ENCODE measurements at regions not wholly inside any gene's neighbourhood (a gene's known extent, or its start where the extent isn't known, plus 50 kb on each side); places are given as distances from the start of the nearest gene placed in this dataset.
A peak's percentile ranks its signal among the peaks of the same experiment; 100 is the strongest.

DNA sequence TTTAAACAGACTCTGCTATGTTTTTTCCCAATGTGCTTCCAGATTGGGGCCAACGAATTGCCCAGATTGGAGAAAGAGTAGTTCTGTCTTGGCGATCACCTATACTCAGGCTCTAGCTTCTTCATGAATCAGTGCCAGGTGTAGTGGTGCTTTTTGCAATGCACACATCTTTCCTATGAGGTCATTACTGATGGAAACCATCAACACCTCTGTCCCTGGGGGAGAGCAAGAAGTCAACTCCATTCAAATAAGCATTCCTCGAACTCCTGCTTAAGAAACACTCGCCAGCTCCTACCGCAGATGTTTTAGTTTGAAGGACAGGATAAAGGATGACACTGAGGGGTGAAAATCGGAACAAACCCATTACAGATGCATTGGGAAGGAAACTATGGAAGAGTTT is 156.5 kb upstream of the DKK2 start:
- no peaks in the 10 kb centered on the region for H3K9me2 ChIP-seq (replicated peaks; ENCODE audit: low read depth, low read length)
- no peak overlapping the region for H3K4me3 ChIP-seq (ENCODE audit: low read length, poor library complexity, severe bottlenecking)
- no peak for TF ChIP-seq EZH2phosphoT487 (IDR thresholded peaks at IDR 0.05; ENCODE audit: borderline replicate concordance)
- H4K20me1 ChIP-seq (ENCODE audit: insufficient read depth, low read length, poor library complexity, severe bottlenecking): no peaks in the 10 kb centered on the region
- H3K27me3 ChIP-seq (ENCODE audit: insufficient read depth, low read length, poor library complexity, severe bottlenecking): no peaks in the 10 kb centered on the region
- no peaks in the 10 kb centered on the region for H3K4me1 ChIP-seq (ENCODE audit: insufficient read depth, low read length, poor library complexity, severe bottlenecking)
- H3K9ac ChIP-seq (ENCODE audit: low read depth, low read length, poor library complexity, severe bottlenecking): no peak overlapping the region
- H3K79me2 ChIP-seq (ENCODE audit: insufficient read depth, low read length): no peaks in the 10 kb centered on the region
- H3K9me3 ChIP-seq (ENCODE audit: insufficient read depth, low read depth, low read length): no peaks in the 10 kb centered on the region
- no peak overlapping the region for H2AFZ ChIP-seq (ENCODE audit: low read length)
- H3K4me2 ChIP-seq (ENCODE audit: low read depth, low read length, poor library complexity, severe bottlenecking): no peak overlapping the region
- no peaks in the 10 kb centered on the region for H3K36me3 ChIP-seq (ENCODE audit: insufficient read depth, low read length)
- H3F3A ChIP-seq (ENCODE audit: low read depth): no peaks in the 10 kb centered on the region

GRCh38 chr4:107187091-107187490 is 151.0 kb upstream of the DKK2 start:
- Histone ChIP-seq H3K4me2 (ENCODE audit: low read depth, low read length, poor library complexity, severe bottlenecking) (no peak overlapping the region), H2AFZ (ENCODE audit: low read length) (no peak overlapping the region), H3K9me2 (replicated peaks; ENCODE audit: low read depth, low read length) (no peaks in the 10 kb centered on the region), H3K79me2 (ENCODE audit: insufficient read depth, low read length) (no peaks in the 10 kb centered on the region), H3K4me3 (ENCODE audit: low read length, poor library complexity, severe bottlenecking) (no peak overlapping the region), H4K20me1 (ENCODE audit: insufficient read depth, low read length, poor library complexity, severe bottlenecking) (no peaks in the 10 kb centered on the region), H3K27me3 (ENCODE audit: insufficient read depth, low read length, poor library complexity, severe bottlenecking) (no peaks in the 10 kb centered on the region), H3K9me3 (ENCODE audit: insufficient read depth, low read depth, low read length) (no peaks in the 10 kb centered on the region), H3K36me3 (ENCODE audit: insufficient read depth, low read length) (no peaks in the 10 kb centered on the region), H3K9ac (ENCODE audit: low read depth, low read length, poor library complexity, severe bottlenecking) (no peak overlapping the region), H3K4me1 (ENCODE audit: insufficient read depth, low read length, poor library complexity, severe bottlenecking) (no peaks in the 10 kb centered on the region), H3F3A (ENCODE audit: low read depth) (no peaks in the 10 kb centered on the region)
- TF ChIP-seq CTCF (conservative IDR thresholded peaks at IDR 0.05; ENCODE audit: low read length) (no peak), EZH2phosphoT487 (IDR thresholded peaks at IDR 0.05; ENCODE audit: borderline replicate concordance) (no peak)

- Histone ChIP-seq H3K4me2 (ENCODE audit: low read depth, low read length, poor library complexity, severe bottlenecking) (no peak overlapping the region), H4K20me1 (ENCODE audit: insufficient read depth, low read length, poor library complexity, severe bottlenecking) (no peaks in the 10 kb centered on the region), H3K9ac (ENCODE audit: low read depth, low read length, poor library complexity, severe bottlenecking) (no peak overlapping the region), H3K9me2 (replicated peaks; ENCODE audit: low read depth, low read length) (no peaks in the 10 kb centered on the region), H3K36me3 (ENCODE audit: insufficient read depth, low read length) (no peaks in the 10 kb centered on the region), H3K79me2 (ENCODE audit: insufficient read depth, low read length) (no peaks in the 10 kb centered on the region), H3K27me3 (ENCODE audit: insufficient read depth, low read length, poor library complexity, severe bottlenecking) (no peaks in the 10 kb centered on the region), H3K4me1 (ENCODE audit: insufficient read depth, low read length, poor library complexity, severe bottlenecking) (no peaks in the 10 kb centered on the region), H3K9me3 (ENCODE audit: insufficient read depth, low read depth, low read length) (no peaks in the 10 kb centered on the region), H3F3A (ENCODE audit: low read depth) (no peaks in the 10 kb centered on the region), H3K4me3 (ENCODE audit: low read length, poor library complexity, severe bottlenecking) (no peak overlapping the region), H2AFZ (ENCODE audit: low read length) (no peak overlapping the region)
- TF ChIP-seq CTCF (conservative IDR thresholded peaks at IDR 0.05; ENCODE audit: low read length) (peak; percentile 89), EZH2phosphoT487 (IDR thresholded peaks at IDR 0.05; ENCODE audit: borderline replicate concordance) (no peak)
These were observed 147.2 kb upstream of the DKK2 start for GRCh38 chr4:107183155-107183774.

- no peaks in the 10 kb centered on the region for H4K20me1 ChIP-seq (ENCODE audit: insufficient read depth, low read length, poor library complexity, severe bottlenecking)
- no peaks in the 10 kb centered on the region for H3K36me3 ChIP-seq (ENCODE audit: insufficient read depth, low read length)
- no peaks in the 10 kb centered on the region for H3K4me1 ChIP-seq (ENCODE audit: insufficient read depth, low read length, poor library complexity, severe bottlenecking)
- no peaks in the 10 kb centered on the region for H3K9me2 ChIP-seq (replicated peaks; ENCODE audit: low read depth, low read length)
- TF ChIP-seq CTCF (conservative IDR thresholded peaks at IDR 0.05; ENCODE audit: low read length): no peak
- no peak for TF ChIP-seq EZH2phosphoT487 (IDR thresholded peaks at IDR 0.05; ENCODE audit: borderline replicate concordance)
- H2AFZ ChIP-seq (ENCODE audit: low read length): no peak overlapping the region
- H3K4me2 ChIP-seq (ENCODE audit: low read depth, low read length, poor library complexity, severe bottlenecking): no peak overlapping the region
- no peaks in the 10 kb centered on the region for H3K27me3 ChIP-seq (ENCODE audit: insufficient read depth, low read length, poor library complexity, severe bottlenecking)
- H3F3A ChIP-seq (ENCODE audit: low read depth): no peaks in the 10 kb centered on the region
- no peaks in the 10 kb centered on the region for H3K9me3 ChIP-seq (ENCODE audit: insufficient read depth, low read depth, low read length)
- no peak overlapping the region for H3K9ac ChIP-seq (ENCODE audit: low read depth, low read length, poor library complexity, severe bottlenecking)
- no peaks in the 10 kb centered on the region for H3K79me2 ChIP-seq (ENCODE audit: insufficient read depth, low read length)
- H3K4me3 ChIP-seq (ENCODE audit: low read length, poor library complexity, severe bottlenecking): no peak overlapping the region
These were observed 146.2 kb upstream of the DKK2 start for GRCh38 chr4:107182347-107182746.

Data from Loucy (cell line).